ENCODE measurements at regions not wholly inside any gene's neighbourhood (a gene's known extent, or its start where the extent isn't known, plus 50 kb on each side); places are given as distances from the start of the nearest gene placed in this dataset.

DNA sequence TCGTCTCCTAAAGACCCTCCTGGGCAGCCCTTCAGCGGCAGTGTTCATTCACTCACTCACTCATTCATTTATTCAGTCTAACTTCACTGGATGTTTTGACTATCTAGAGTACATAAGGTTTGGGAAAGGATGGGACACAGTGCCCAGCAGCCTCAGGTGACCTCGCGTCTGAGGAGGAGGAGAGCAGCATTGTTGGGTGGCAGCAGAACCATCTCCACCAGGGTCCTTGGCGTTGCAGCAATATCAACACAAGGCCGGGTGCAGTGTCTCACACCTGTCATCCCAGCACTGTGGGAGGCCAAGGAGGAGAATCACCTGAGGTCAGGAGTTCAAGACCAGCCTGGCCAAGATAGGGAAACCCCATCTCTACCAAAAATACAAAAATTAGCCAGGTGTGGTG lies 408.0 kb downstream of the BRD1 start:
- no peak for TF ChIP-seq CTCF (IDR thresholded peaks at IDR 0.05)
- TF ChIP-seq EZH2 (IDR thresholded peaks at IDR 0.05; ENCODE audit: borderline replicate concordance, insufficient read depth, low read depth, low read length, poor library complexity, severe bottlenecking) = no peak
